ENCODE measurements at regions not wholly inside any gene's neighbourhood (a gene's known extent, or its start where the extent isn't known, plus 50 kb on each side); places are given as distances from the start of the nearest gene placed in this dataset.

GRCh38 chr4:133275246-133275645 is 126.2 kb downstream of the PCDH10 start:
- no peak for ATAC-seq (ENCODE audit: poor library complexity)
- Histone ChIP-seq H3K27ac (ENCODE audit: low read depth in 1 of 2, low read length in 2 of 2) (no peak overlapping the region), H3K9me3 (ENCODE audit: control insufficient read depth in 1 of 2, insufficient read depth in 1 of 2, low read length in 2 of 2) (peaks cover 3 to 9% of the 10 kb centered on the region in 2 experiments), H3K27me3 (ENCODE audit: control insufficient read depth in 1 of 2, insufficient read depth in 2 of 2, low read length in 2 of 2) (no peaks in the 10 kb centered on the region), H3K4me1 (ENCODE audit: insufficient read depth, low read length) (no peaks in the 10 kb centered on the region), H3K36me3 (ENCODE audit: insufficient read depth, low read length) (no peaks in the 10 kb centered on the region), H3K4me3 (ENCODE audit: low read length) (no peak overlapping the region)
- Mint-ChIP-seq H3K36me3 (ENCODE audit: low read depth) (no peaks in the 10 kb centered on the region), H3K27ac (no peak overlapping the region), H3K4me1 (ENCODE audit: low read depth) (no peaks in the 10 kb centered on the region), H3K27me3 (no peaks in the 10 kb centered on the region), H3K9me3 (peaks cover 4% of the 10 kb centered on the region), H3K4me3 (no peak overlapping the region)
- ChIA-PET CTCF (no interaction called here), POLR2A (no interaction called here)
- no peak for DNase-seq
- no peak for TF ChIP-seq CTCF (IDR thresholded peaks at IDR 0.05)
- intact Hi-C loops (cut with DNase I, micrococcal nuclease) = no loop called here

- Mint-ChIP-seq H3K27ac (no peak overlapping the region), H3K4me3 (no peak overlapping the region), H3K4me1 (ENCODE audit: low read depth) (no peaks in the 10 kb centered on the region), H3K27me3 (no peaks in the 10 kb centered on the region), H3K36me3 (ENCODE audit: low read depth) (no peaks in the 10 kb centered on the region), H3K9me3 (peaks cover 2% of the 10 kb centered on the region)
- CTCF ChIA-PET = no interaction called here
- H3K4me3 ChIP-seq (ENCODE audit: low read length) = no peak overlapping the region
- H3K9me3 ChIP-seq (ENCODE audit: control insufficient read depth in 1 of 2, insufficient read depth in 1 of 2, low read length in 2 of 2) = peaks cover 3 to 4% of the 10 kb centered on the region in 2 experiments
- no peak for DNase-seq
- no peak overlapping the region for H3K27ac ChIP-seq (ENCODE audit: low read depth in 1 of 2, low read length in 2 of 2)
- no peak for ATAC-seq (ENCODE audit: poor library complexity)
- no peak for TF ChIP-seq CTCF (IDR thresholded peaks at IDR 0.05)
- no peaks in the 10 kb centered on the region for H3K27me3 ChIP-seq (ENCODE audit: control insufficient read depth in 1 of 2, insufficient read depth in 2 of 2, low read length in 2 of 2)
- POLR2A ChIA-PET = no interaction called here
- intact Hi-C loops (cut with DNase I, micrococcal nuclease) = no loop called here
- no peaks in the 10 kb centered on the region for H3K4me1 ChIP-seq (ENCODE audit: insufficient read depth, low read length)
- no peaks in the 10 kb centered on the region for H3K36me3 ChIP-seq (ENCODE audit: insufficient read depth, low read length)
Observed at GRCh38 chr4:133273401-133273800, 124.3 kb downstream of the PCDH10 start.

- CTCF ChIA-PET = no interaction called here
- TF ChIP-seq CTCF (IDR thresholded peaks at IDR 0.05) = no peak
- intact Hi-C loops (cut with DNase I, micrococcal nuclease) = no loop called here
- Mint-ChIP-seq H3K27me3 (no peaks in the 10 kb centered on the region), H3K4me3 (no peak overlapping the region), H3K9me3 (no peaks in the 10 kb centered on the region), H3K4me1 (ENCODE audit: low read depth) (no peaks in the 10 kb centered on the region), H3K36me3 (ENCODE audit: low read depth) (no peaks in the 10 kb centered on the region), H3K27ac (no peak overlapping the region)
- DNase-seq (no peak), ATAC-seq (ENCODE audit: poor library complexity) (no peak)
- H3K27ac ChIP-seq (ENCODE audit: low read depth in 1 of 2, low read length in 2 of 2) = no peak overlapping the region
- H3K36me3 ChIP-seq (ENCODE audit: insufficient read depth, low read length) = no peaks in the 10 kb centered on the region
- no peaks in the 10 kb centered on the region for H3K4me1 ChIP-seq (ENCODE audit: insufficient read depth, low read length)
- POLR2A ChIA-PET = no interaction called here
- no peak overlapping the region for H3K4me3 ChIP-seq (ENCODE audit: low read length)
- no peaks in the 10 kb centered on the region for H3K9me3 ChIP-seq (ENCODE audit: control insufficient read depth in 1 of 2, insufficient read depth in 1 of 2, low read length in 2 of 2)
- no peaks in the 10 kb centered on the region for H3K27me3 ChIP-seq (ENCODE audit: control insufficient read depth in 1 of 2, insufficient read depth in 2 of 2, low read length in 2 of 2)
Observed at GRCh38 chr4:133270021-133270570, 121.0 kb downstream of the PCDH10 start.
